ENCODE measurements at regions not wholly inside any gene's neighbourhood (a gene's known extent, or its start where the extent isn't known, plus 50 kb on each side); places are given as distances from the start of the nearest gene placed in this dataset.

GRCh38 chr15:66619152-66619903 is 53.5 kb upstream of the LCTL start:
- no TSS peak for BruUV-seq (replicated peaks)
- H2AFZ ChIP-seq (ENCODE audit: low read depth, low read length, poor library complexity, severe bottlenecking), result peak overlapping the region; percentile 50
- intact Hi-C loops (cut with micrococcal nuclease), result loop anchor here (1.0 to 5.0 kb wide), 3 partner anchors 79 to 233 kb away; no protein-coding TSS in a partner anchor
- ChIA-PET POLR2A (no interaction called here), CTCF (interaction anchor here (0.6 to 2.1 kb wide), 16 partner anchors 10 to 233 kb away, joined by 3 to 23 read pairs (median 4); partner anchors contain the start of gene SMAD6), RAD21 (ENCODE audit: low non-redundant PET in 1 of 2, low total read pairs in 2 of 2, uncharacterized antibody in 2 of 2, unreplicated experiment in 2 of 2) (interaction anchor here (0.7 to 0.8 kb wide), 3 partner anchors 79 to 232 kb away, joined by 3 to 4 read pairs (median 3); no protein-coding TSS in a partner anchor)
- no peaks in the 10 kb centered on the region for H4K20me1 ChIP-seq (ENCODE audit: insufficient read depth)
- no peak overlapping the region for H3K9ac ChIP-seq (ENCODE audit: low read length)
- TF ChIP-seq SRF (IDR thresholded peaks at IDR 0.05; ENCODE audit: low read depth), result no peak
- TF ChIP-seq RAD21 (IDR thresholded peaks at IDR 0.05; ENCODE audit: low read depth), result peak; percentile 81
- no peak for TF ChIP-seq EGR1 (IDR thresholded peaks at IDR 0.05; ENCODE audit: low read depth)
- no peak for TF ChIP-seq POLR2A (IDR thresholded peaks at IDR 0.05; ENCODE audit: borderline replicate concordance, extremely low read depth, insufficient read depth, insufficient read length)
- TF ChIP-seq, protein P1, sequence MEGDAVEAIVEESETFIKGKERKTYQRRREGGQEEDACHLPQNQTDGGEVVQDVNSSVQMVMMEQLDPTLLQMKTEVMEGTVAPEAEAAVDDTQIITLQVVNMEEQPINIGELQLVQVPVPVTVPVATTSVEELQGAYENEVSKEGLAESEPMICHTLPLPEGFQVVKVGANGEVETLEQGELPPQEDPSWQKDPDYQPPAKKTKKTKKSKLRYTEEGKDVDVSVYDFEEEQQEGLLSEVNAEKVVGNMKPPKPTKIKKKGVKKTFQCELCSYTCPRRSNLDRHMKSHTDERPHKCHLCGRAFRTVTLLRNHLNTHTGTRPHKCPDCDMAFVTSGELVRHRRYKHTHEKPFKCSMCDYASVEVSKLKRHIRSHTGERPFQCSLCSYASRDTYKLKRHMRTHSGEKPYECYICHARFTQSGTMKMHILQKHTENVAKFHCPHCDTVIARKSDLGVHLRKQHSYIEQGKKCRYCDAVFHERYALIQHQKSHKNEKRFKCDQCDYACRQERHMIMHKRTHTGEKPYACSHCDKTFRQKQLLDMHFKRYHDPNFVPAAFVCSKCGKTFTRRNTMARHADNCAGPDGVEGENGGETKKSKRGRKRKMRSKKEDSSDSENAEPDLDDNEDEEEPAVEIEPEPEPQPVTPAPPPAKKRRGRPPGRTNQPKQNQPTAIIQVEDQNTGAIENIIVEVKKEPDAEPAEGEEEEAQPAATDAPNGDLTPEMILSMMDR (IDR thresholded peaks at IDR 0.05 in 2 of 3, conservative IDR thresholded peaks at IDR 0.05 in 1 of 3; ENCODE audit: borderline replicate concordance in 1 of 3, insufficient read depth in 1 of 3, low read depth in 2 of 3, low read length in 2 of 3), result peak; percentile 88 to 95 (median 90)
- no peaks in the 10 kb centered on the region for H3K27me3 ChIP-seq (ENCODE audit: insufficient read depth, low read length)
- H3K4me1 ChIP-seq (ENCODE audit: control insufficient read depth in 1 of 2, insufficient read depth in 2 of 2, low read length in 2 of 2), result peaks cover 6 to 25% of the 10 kb centered on the region in 2 experiments; a peak in 3 of 4 replicates
- ATAC-seq (peak; percentile 96), DNase-seq (ENCODE audit: low read depth, low spot score) (peak; percentile 49)
- peak overlapping the region; percentile 27; the same call in 1 of the 2 replicates for H3K4me2 ChIP-seq (ENCODE audit: low read length)
- H3K9me2 ChIP-seq (ENCODE audit: insufficient read depth), result no peaks in the 10 kb centered on the region
- no peaks in the 10 kb centered on the region for H3K79me2 ChIP-seq (ENCODE audit: insufficient read depth, low read length)
- H3K36me3 ChIP-seq (ENCODE audit: control insufficient read depth in 1 of 2, insufficient read depth in 2 of 2, low read length in 2 of 2), result no peaks in the 10 kb centered on the region
- H3K9me3 ChIP-seq (ENCODE audit: control insufficient read depth in 1 of 2, insufficient read depth in 1 of 2, low read depth in 1 of 2, low read length in 2 of 2), result no peaks in the 10 kb centered on the region
- no peak overlapping the region for H3K27ac ChIP-seq (ENCODE audit: low read depth, low read length)
- H3K4me3 ChIP-seq (replicated peaks in 1 of 2; ENCODE audit: low read depth in 1 of 2, low read length in 2 of 2), result no peak overlapping the region

- CTCF ChIA-PET, result interaction anchor here (1.3 to 2.1 kb wide), 2 partner anchors 231 to 232 kb away, joined by 6 to 23 read pairs; no protein-coding TSS in a partner anchor
- H3K9me2 ChIP-seq (ENCODE audit: insufficient read depth), result no peaks in the 10 kb centered on the region
- H2AFZ ChIP-seq (ENCODE audit: low read depth, low read length, poor library complexity, severe bottlenecking), result no peak overlapping the region
- H3K36me3 ChIP-seq (ENCODE audit: control insufficient read depth in 1 of 2, insufficient read depth in 2 of 2, low read length in 2 of 2), result no peaks in the 10 kb centered on the region
- no peak overlapping the region for H3K27ac ChIP-seq (ENCODE audit: low read depth, low read length)
- H3K27me3 ChIP-seq (ENCODE audit: insufficient read depth, low read length), result no peaks in the 10 kb centered on the region
- no peak overlapping the region for H3K9ac ChIP-seq (ENCODE audit: low read length)
- H4K20me1 ChIP-seq (ENCODE audit: insufficient read depth), result no peaks in the 10 kb centered on the region
- no peak for DNase-seq (ENCODE audit: low read depth, low spot score)
- BruUV-seq (replicated peaks), result no TSS peak
- RAD21 ChIA-PET (ENCODE audit: low non-redundant PET in 1 of 2, low total read pairs in 2 of 2, uncharacterized antibody in 2 of 2, unreplicated experiment in 2 of 2), result no interaction called here
- no peak overlapping the region for H3K4me3 ChIP-seq (replicated peaks in 1 of 2; ENCODE audit: low read depth in 1 of 2, low read length in 2 of 2)
- no peak overlapping the region for H3K4me2 ChIP-seq (ENCODE audit: low read length)
- POLR2A ChIA-PET, result no interaction called here
- peaks cover 6 to 25% of the 10 kb centered on the region in 2 experiments; a peak in 3 of 4 replicates for H3K4me1 ChIP-seq (ENCODE audit: control insufficient read depth in 1 of 2, insufficient read depth in 2 of 2, low read length in 2 of 2)
- H3K9me3 ChIP-seq (ENCODE audit: control insufficient read depth in 1 of 2, insufficient read depth in 1 of 2, low read depth in 1 of 2, low read length in 2 of 2), result no peaks in the 10 kb centered on the region
- ATAC-seq, result no peak
- intact Hi-C loops (cut with micrococcal nuclease), result no loop called here
- H3K79me2 ChIP-seq (ENCODE audit: insufficient read depth, low read length), result no peaks in the 10 kb centered on the region
- TF ChIP-seq FOSL1 (IDR thresholded peaks at IDR 0.05; ENCODE audit: low read depth), result no peak
- no peak for TF ChIP-seq ELF1 (IDR thresholded peaks at IDR 0.05; ENCODE audit: borderline replicate concordance, low read depth)
- no peak for TF ChIP-seq EGR1 (IDR thresholded peaks at IDR 0.05; ENCODE audit: low read depth)
- TF ChIP-seq, protein P1 (IDR thresholded peaks at IDR 0.05 in 2 of 3, conservative IDR thresholded peaks at IDR 0.05 in 1 of 3; ENCODE audit: borderline replicate concordance in 1 of 3, insufficient read depth in 1 of 3, low read depth in 2 of 3, low read length in 2 of 3), result no peak
- TF ChIP-seq, protein P2, sequence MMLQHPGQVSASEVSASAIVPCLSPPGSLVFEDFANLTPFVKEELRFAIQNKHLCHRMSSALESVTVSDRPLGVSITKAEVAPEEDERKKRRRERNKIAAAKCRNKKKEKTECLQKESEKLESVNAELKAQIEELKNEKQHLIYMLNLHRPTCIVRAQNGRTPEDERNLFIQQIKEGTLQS (IDR thresholded peaks at IDR 0.05), result no peak
- TF ChIP-seq YY1 (IDR thresholded peaks at IDR 0.05; ENCODE audit: extremely low read depth, insufficient replicate concordance, low read depth, low read length), result no peak
- no peak for TF ChIP-seq SRF (IDR thresholded peaks at IDR 0.05; ENCODE audit: low read depth)
- no peak for TF ChIP-seq EZH2phosphoT487 (IDR thresholded peaks at IDR 0.05; ENCODE audit: borderline replicate concordance)
- TF ChIP-seq, protein P3, sequence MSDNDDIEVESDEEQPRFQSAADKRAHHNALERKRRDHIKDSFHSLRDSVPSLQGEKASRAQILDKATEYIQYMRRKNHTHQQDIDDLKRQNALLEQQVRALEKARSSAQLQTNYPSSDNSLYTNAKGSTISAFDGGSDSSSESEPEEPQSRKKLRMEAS (IDR thresholded peaks at IDR 0.05), result no peak
- TF ChIP-seq CEBPB (IDR thresholded peaks at IDR 0.05; ENCODE audit: low read depth), result no peak
- no peak for TF ChIP-seq CBX3 (IDR thresholded peaks at IDR 0.05; ENCODE audit: low read depth)
- TF ChIP-seq SP1 (IDR thresholded peaks at IDR 0.05; ENCODE audit: low read depth), result no peak
- TF ChIP-seq SIN3A (IDR thresholded peaks at IDR 0.05; ENCODE audit: low read depth), result no peak
Observed at GRCh38 chr15:66620341-66620740, 54.5 kb upstream of the LCTL start.
